Mesenchymal stem cell (in vitro differentiated cells and primary cell): ENCODE measurements at regions not wholly inside any gene's neighbourhood (a gene's known extent, or its start where the extent isn't known, plus 50 kb on each side); places are given as distances from the start of the nearest gene placed in this dataset.

Source experiments
- DNase-seq: peaks from one replicate; pipeline ENCODE4 v3.0.0-alpha.2; 2013
- H2AFZ ChIP-seq: one replicate; pipeline ENCODE4 v1.6.1; 2013; ENCODE audit warnings: low read depth, mild to moderate bottlenecking, control low read depth, inconsistent platforms, low read length, moderate library complexity
- H2AK5ac ChIP-seq: 2 replicates; pipeline ENCODE4 v1.6.1; 2013; ENCODE audit warnings: low read length, moderate library complexity, mild to moderate bottlenecking, inconsistent platforms; ENCODE audit not compliant: severe bottlenecking
- H2BK120ac ChIP-seq: one replicate; pipeline ENCODE4 v1.6.1; 2013; ENCODE audit warnings: low read depth, mild to moderate bottlenecking, inconsistent platforms, low read length, moderate library complexity
- H2BK12ac ChIP-seq, 2 experiments: one replicate each; pipeline ENCODE4 v1.6.1; 2013; ENCODE audit warnings: inconsistent platforms in 2 of 2, low read length in 2 of 2, mild to moderate bottlenecking in 2 of 2, moderate library complexity in 2 of 2, control low read depth in 1 of 2
- H2BK15ac ChIP-seq: one replicate; pipeline ENCODE4 v1.6.1; 2013; ENCODE audit warnings: mild to moderate bottlenecking, low read depth, inconsistent platforms; ENCODE audit not compliant: poor library complexity, severe bottlenecking
- H2BK5ac ChIP-seq: 2 replicates; pipeline ENCODE4 v1.6.1; 2013; ENCODE audit warnings: low read depth, mild to moderate bottlenecking, low read length, control low read depth, inconsistent platforms; ENCODE audit not compliant: poor library complexity, severe bottlenecking
- H3K14ac ChIP-seq, 2 experiments: one replicate each; pipeline ENCODE4 v1.6.1; 2013; ENCODE audit warnings: inconsistent platforms in 2 of 2, low read length in 2 of 2, control low read depth in 1 of 2, mild to moderate bottlenecking in 1 of 2, moderate library complexity in 1 of 2
- H3K18ac ChIP-seq, 2 experiments: one replicate each; pipeline ENCODE4 v1.6.1; 2013; ENCODE audit warnings: inconsistent platforms in 2 of 2, low read length in 2 of 2, control low read depth in 1 of 2, low read depth in 1 of 2, mild to moderate bottlenecking in 1 of 2
- H3K23ac ChIP-seq, 2 experiments: one replicate each; pipeline ENCODE4 v1.6.1; 2013; ENCODE audit warnings: inconsistent platforms in 2 of 2, low read length in 2 of 2, mild to moderate bottlenecking in 2 of 2, moderate library complexity in 2 of 2, control low read depth in 1 of 2
- H3K27ac ChIP-seq: 2 replicates; pipeline ENCODE4 v1.5.1; 2013; ENCODE audit warnings: mild to moderate bottlenecking, moderate library complexity, low read length, control low read depth, inconsistent platforms; ENCODE audit not compliant: poor library complexity, severe bottlenecking
- H3K27me3 ChIP-seq, 2 experiments: 2 replicates each; pipeline versions ENCODE4 v1.6.1 to v1.7.0; 2013; ENCODE audit warnings: low read length in 2 of 2, mild to moderate bottlenecking in 2 of 2, moderate library complexity in 2 of 2, control low read depth in 1 of 2, inconsistent platforms in 1 of 2; ENCODE audit not compliant: control insufficient read depth in 1 of 2, insufficient read depth in 1 of 2
- H3K36me3 ChIP-seq, 2 experiments: 2 replicates each; pipeline versions ENCODE4 v1.6.1 to v1.7.0; 2013; ENCODE audit warnings: low read length in 2 of 2, control low read depth in 1 of 2, inconsistent platforms in 1 of 2, low read depth in 1 of 2, mild to moderate bottlenecking in 1 of 2; ENCODE audit not compliant: insufficient read depth in 2 of 2, control insufficient read depth in 1 of 2
- H3K4ac ChIP-seq, 2 experiments: one replicate each; pipeline ENCODE4 v1.6.1; 2013; ENCODE audit warnings: inconsistent platforms in 2 of 2, low read length in 2 of 2, mild to moderate bottlenecking in 2 of 2, moderate library complexity in 2 of 2, control low read depth in 1 of 2, low read depth in 1 of 2
- H3K4me1 ChIP-seq: 2 replicates; pipeline ENCODE4 v1.6.1; 2013; ENCODE audit warnings: low read depth, low read length, control low read depth; ENCODE audit not compliant: control insufficient read depth, insufficient read depth
- H3K4me2 ChIP-seq: 2 replicates; pipeline ENCODE4 v1.6.1; 2013; ENCODE audit warnings: low read length, mild to moderate bottlenecking, inconsistent platforms; ENCODE audit not compliant: poor library complexity, severe bottlenecking
- H3K4me3 ChIP-seq, 2 experiments: 2 replicates each; pipeline versions ENCODE4 v1.5.1 to v1.7.0; 2013; ENCODE audit warnings: low read length in 2 of 2, mild to moderate bottlenecking in 2 of 2, control low read depth in 1 of 2, low read depth in 1 of 2; ENCODE audit not compliant: insufficient read depth in 1 of 2
- H3K79me1 ChIP-seq: replicated peaks from 2 replicates; pipeline ENCODE4 v1.6.1; 2013; ENCODE audit warnings: mild to moderate bottlenecking, control low read depth, low read length, inconsistent platforms; ENCODE audit not compliant: poor library complexity, severe bottlenecking
- H3K9ac ChIP-seq: 2 replicates; pipeline ENCODE4 v1.7.0; 2013; ENCODE audit warnings: mild to moderate bottlenecking, low read length, moderate library complexity
- H3K9me3 ChIP-seq: 2 replicates; pipeline ENCODE4 v1.7.0; 2013; ENCODE audit warnings: mild to moderate bottlenecking, low read length; ENCODE audit not compliant: control insufficient read depth
- H4K8ac ChIP-seq: one replicate; pipeline ENCODE4 v1.6.1; 2013; ENCODE audit warnings: inconsistent platforms, mild to moderate bottlenecking, low read length, moderate library complexity
- H4K91ac ChIP-seq: one replicate; pipeline ENCODE4 v1.6.1; 2013; ENCODE audit warnings: mild to moderate bottlenecking, low read length, inconsistent platforms
- WGBS: methylation state at CpG from one replicate; pipeline ENCODE4 v1.1.7; 2013; ENCODE audit warnings: mixed read lengths; 5-methylcytosine and 5-hydroxymethylcytosine counted together

GRCh38 chr2:88355486-88355885 is 97.0 kb downstream of the FOXI3 start:
- Histone ChIP-seq H3K27me3 (peaks cover 7 to 11% of the 10 kb centered on the region in 2 experiments), H4K8ac (no peak overlapping the region), H2AK5ac (no peak overlapping the region), H3K18ac (no peak overlapping the region), H3K14ac (no peak overlapping the region), H2BK5ac (no peak overlapping the region), H3K79me1 (no peaks in the 10 kb centered on the region), H2BK12ac (no peak overlapping the region), H3K9ac (no peak overlapping the region), H3K36me3 (no peaks in the 10 kb centered on the region), H3K27ac (no peak overlapping the region), H3K4me3 (no peak overlapping the region), H3K9me3 (no peaks in the 10 kb centered on the region), H3K4ac (no peak overlapping the region), H4K91ac (no peak overlapping the region), H3K4me1 (peaks cover 6% of the 10 kb centered on the region), H3K4me2 (no peak overlapping the region), H3K23ac (no peak overlapping the region), H2AFZ (no peak overlapping the region), H2BK15ac (no peak overlapping the region), H2BK120ac (no peak overlapping the region)
- no peak for DNase-seq
- WGBS: 55% methylated on average over 2 of the region's 2 CpGs

GRCh38 chr2:88351249-88351601 is 101.3 kb downstream of the FOXI3 start:
- Histone ChIP-seq H3K9me3 (no peaks in the 10 kb centered on the region), H2AFZ (no peak overlapping the region), H3K23ac (no peak overlapping the region), H4K8ac (no peak overlapping the region), H4K91ac (no peak overlapping the region), H2BK5ac (no peak overlapping the region), H3K79me1 (no peaks in the 10 kb centered on the region), H3K4ac (no peak overlapping the region), H3K4me2 (no peak overlapping the region), H2BK12ac (no peak overlapping the region), H3K27ac (no peak overlapping the region), H2BK15ac (no peak overlapping the region), H3K4me1 (peaks cover 9% of the 10 kb centered on the region), H3K27me3 (peaks cover 24 to 30% of the 10 kb centered on the region in 2 experiments), H3K14ac (no peak overlapping the region), H3K36me3 (no peaks in the 10 kb centered on the region), H3K4me3 (no peak overlapping the region), H2BK120ac (no peak overlapping the region), H2AK5ac (no peak overlapping the region), H3K18ac (no peak overlapping the region), H3K9ac (no peak overlapping the region)
- 76% methylated on average over 5 of the region's 5 CpGs for WGBS
- no peak for DNase-seq

GRCh38 chr2:88350331-88351248 is 101.9 kb downstream of the FOXI3 start:
- Histone ChIP-seq H3K9me3 (no peaks in the 10 kb centered on the region), H3K4ac (no peak overlapping the region), H2BK15ac (no peak overlapping the region), H4K8ac (no peak overlapping the region), H3K79me1 (no peaks in the 10 kb centered on the region), H3K4me1 (peaks cover 9% of the 10 kb centered on the region), H3K14ac (no peak overlapping the region), H2AK5ac (no peak overlapping the region), H3K23ac (peak overlapping the region in 1 of 2 experiments; percentile 78), H3K4me3 (peak overlapping the region in 1 of 2 experiments; percentile 62), H4K91ac (no peak overlapping the region), H2AFZ (peak overlapping the region; percentile 48), H2BK12ac (no peak overlapping the region), H3K4me2 (peak overlapping the region; percentile 63), H3K36me3 (no peaks in the 10 kb centered on the region), H2BK5ac (no peak overlapping the region), H3K9ac (no peak overlapping the region), H3K27me3 (peaks cover 24 to 34% of the 10 kb centered on the region in 2 experiments), H3K18ac (no peak overlapping the region), H3K27ac (no peak overlapping the region), H2BK120ac (no peak overlapping the region)
- 6% methylated on average over 52 of the region's 54 CpGs for WGBS
- no peak for DNase-seq

GRCh38 chr2:88345842-88346241 is 106.7 kb downstream of the FOXI3 start:
- Histone ChIP-seq H3K14ac (no peak overlapping the region), H3K27ac (no peak overlapping the region), H3K4me2 (no peak overlapping the region), H2AFZ (no peak overlapping the region), H3K79me1 (no peaks in the 10 kb centered on the region), H2BK120ac (no peak overlapping the region), H3K23ac (no peak overlapping the region), H3K18ac (no peak overlapping the region), H2BK12ac (no peak overlapping the region), H3K36me3 (no peaks in the 10 kb centered on the region), H2BK5ac (no peak overlapping the region), H3K9me3 (no peaks in the 10 kb centered on the region), H3K9ac (no peak overlapping the region), H3K4me1 (peaks cover 6% of the 10 kb centered on the region), H4K8ac (no peak overlapping the region), H2BK15ac (no peak overlapping the region), H2AK5ac (no peak overlapping the region), H3K27me3 (peaks cover 21 to 35% of the 10 kb centered on the region in 2 experiments), H3K4ac (no peak overlapping the region), H4K91ac (no peak overlapping the region), H3K4me3 (no peak overlapping the region)
- WGBS: 82% methylated on average over 6 of the region's 6 CpGs
- DNase-seq: no peak
